Uterus (tissue), 2 donors: ENCODE measurements at regions not wholly inside any gene's neighbourhood (a gene's known extent, or its start where the extent isn't known, plus 50 kb on each side); places are given as distances from the start of the nearest gene placed in this dataset.

Experiments used
- CTCF ChIP-seq, 4 experiments: fragments of 200-600 bp in 2 of 4; fragments of 450-650 bp in 2 of 4; sonication (generic) in 2 of 4; IDR thresholded peaks; one replicate each; pipeline ENCODE4 v1.5.1; 2016 to 2019; ENCODE audit warnings: antibody characterized with exemption in 4 of 4, mild to moderate bottlenecking in 2 of 4, moderate library complexity in 1 of 4
- POLR2A ChIP-seq, 2 donors: fragments of 450-650 bp; IDR thresholded peaks; one replicate each; pipeline ENCODE4 v1.6.1; 2016; ENCODE audit warnings: antibody characterized with exemption in 2 of 2, mild to moderate bottlenecking in 1 of 2, moderate library complexity in 1 of 2

- no peak for TF ChIP-seq POLR2A (IDR thresholded peaks at IDR 0.05)
- no peak for TF ChIP-seq CTCF (IDR thresholded peaks at IDR 0.05)
Measured at GRCh38 chr3:62955126-62955525, 79.9 kb upstream of the CADPS start.
